HUES64 (cell line): ENCODE measurements at regions not wholly inside any gene's neighbourhood (a gene's known extent, or its start where the extent isn't known, plus 50 kb on each side); places are given as distances from the start of the nearest gene placed in this dataset.

Source experiments
- H3K27ac ChIP-seq: 2 replicates; pipeline ENCODE4 v1.7.0; 2013; ENCODE audit warnings: low read depth, low read length, inconsistent platforms
- H3K27me3 ChIP-seq: 2 replicates; pipeline ENCODE4 v1.6.1; 2013; ENCODE audit warnings: mild to moderate bottlenecking, low read length; ENCODE audit not compliant: insufficient read depth
- H3K36me3 ChIP-seq: 2 replicates; pipeline ENCODE4 v1.6.1; 2013; ENCODE audit warnings: mild to moderate bottlenecking, low read length; ENCODE audit not compliant: insufficient read depth
- H3K4me1 ChIP-seq: 2 replicates; pipeline ENCODE4 v1.6.1; 2013; ENCODE audit warnings: mild to moderate bottlenecking, low read length, moderate library complexity; ENCODE audit not compliant: insufficient read depth
- H3K4me3 ChIP-seq: 2 replicates; pipeline ENCODE4 v1.5.1; 2013; ENCODE audit warnings: mild to moderate bottlenecking, low read length, moderate library complexity
- H3K9ac ChIP-seq: 2 replicates; pipeline ENCODE4 v1.6.1; 2013; ENCODE audit warnings: mild to moderate bottlenecking, low read depth, low read length
- H3K9me3 ChIP-seq: 2 replicates; pipeline ENCODE4 v1.6.1; 2013; ENCODE audit warnings: low read depth, low read length; ENCODE audit not compliant: insufficient read depth
- WGBS: fragments of 150-250, 120-280 bp; methylation state at CpG from one replicate; pipeline ENCODE4 v1.1.7; 2013; ENCODE audit warnings: missing lambda C conversion rate; 5-methylcytosine and 5-hydroxymethylcytosine counted together

GRCh38 chr3:19093084-19093483, 55.2 kb upstream of the KCNH8 start:
- no peaks in the 10 kb centered on the region for H3K36me3 ChIP-seq
- no peak overlapping the region for H3K4me3 ChIP-seq
- H3K9ac ChIP-seq = no peak overlapping the region
- WGBS = 96% methylated on average over 4 of the region's 4 CpGs
- H3K27ac ChIP-seq = no peak overlapping the region
- H3K9me3 ChIP-seq = no peaks in the 10 kb centered on the region
- no peaks in the 10 kb centered on the region for H3K4me1 ChIP-seq
- H3K27me3 ChIP-seq = no peaks in the 10 kb centered on the region

- no peaks in the 10 kb centered on the region for H3K36me3 ChIP-seq
- no peak overlapping the region for H3K4me3 ChIP-seq
- H3K9ac ChIP-seq = no peak overlapping the region
- H3K4me1 ChIP-seq = peaks cover 29% of the 10 kb centered on the region
- no peaks in the 10 kb centered on the region for H3K27me3 ChIP-seq
- H3K27ac ChIP-seq = no peak overlapping the region
- H3K9me3 ChIP-seq = no peaks in the 10 kb centered on the region
- 60% methylated on average over 1 of the region's 2 CpGs for WGBS
Measured at GRCh38 chr3:19077388-19077787, 70.9 kb upstream of the KCNH8 start.

DNA sequence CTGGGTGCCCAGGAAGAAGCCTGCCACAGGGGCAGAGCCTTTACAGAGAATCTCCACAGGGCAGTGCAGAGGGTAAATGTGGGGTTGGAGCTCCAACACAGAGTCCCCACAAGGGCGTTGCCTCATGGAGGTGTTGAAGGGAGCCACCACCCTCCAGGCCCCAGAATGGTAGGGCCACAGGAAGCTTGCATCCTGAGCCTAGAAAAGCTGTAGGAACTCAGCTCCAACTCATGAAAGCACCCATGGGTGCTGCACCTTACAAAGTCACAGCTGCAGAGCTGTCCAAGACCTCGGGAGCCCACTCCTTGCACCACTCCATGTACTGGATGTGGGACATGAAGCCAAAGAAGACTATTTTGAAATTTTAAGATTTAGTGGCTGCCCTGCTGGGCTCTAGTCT, 73.3 kb upstream of the KCNH8 start:
- H3K9ac ChIP-seq = no peak overlapping the region
- H3K36me3 ChIP-seq = no peaks in the 10 kb centered on the region
- 93% methylated on average over 2 of the region's 2 CpGs for WGBS
- peak overlapping the region; percentile 86 for H3K27ac ChIP-seq
- no peak overlapping the region for H3K4me3 ChIP-seq
- peaks cover 29% of the 10 kb centered on the region for H3K4me1 ChIP-seq
- H3K27me3 ChIP-seq = no peaks in the 10 kb centered on the region
- H3K9me3 ChIP-seq = peaks cover 2% of the 10 kb centered on the region; the same call in 1 of the 2 replicates

- Histone ChIP-seq H3K4me3 (peak overlapping the region; percentile 5; the same call in 1 of the 2 replicates), H3K27me3 (no peaks in the 10 kb centered on the region), H3K27ac (peak overlapping the region; percentile 86), H3K9ac (peak overlapping the region; percentile 23; the same call in 1 of the 2 replicates), H3K36me3 (no peaks in the 10 kb centered on the region), H3K9me3 (peaks cover 5% of the 10 kb centered on the region), H3K4me1 (peaks cover 29% of the 10 kb centered on the region)
- 30% methylated on average over 2 of the region's 2 CpGs for WGBS
Measured at GRCh38 chr3:19074257-19074900, 73.9 kb upstream of the KCNH8 start.

DNA sequence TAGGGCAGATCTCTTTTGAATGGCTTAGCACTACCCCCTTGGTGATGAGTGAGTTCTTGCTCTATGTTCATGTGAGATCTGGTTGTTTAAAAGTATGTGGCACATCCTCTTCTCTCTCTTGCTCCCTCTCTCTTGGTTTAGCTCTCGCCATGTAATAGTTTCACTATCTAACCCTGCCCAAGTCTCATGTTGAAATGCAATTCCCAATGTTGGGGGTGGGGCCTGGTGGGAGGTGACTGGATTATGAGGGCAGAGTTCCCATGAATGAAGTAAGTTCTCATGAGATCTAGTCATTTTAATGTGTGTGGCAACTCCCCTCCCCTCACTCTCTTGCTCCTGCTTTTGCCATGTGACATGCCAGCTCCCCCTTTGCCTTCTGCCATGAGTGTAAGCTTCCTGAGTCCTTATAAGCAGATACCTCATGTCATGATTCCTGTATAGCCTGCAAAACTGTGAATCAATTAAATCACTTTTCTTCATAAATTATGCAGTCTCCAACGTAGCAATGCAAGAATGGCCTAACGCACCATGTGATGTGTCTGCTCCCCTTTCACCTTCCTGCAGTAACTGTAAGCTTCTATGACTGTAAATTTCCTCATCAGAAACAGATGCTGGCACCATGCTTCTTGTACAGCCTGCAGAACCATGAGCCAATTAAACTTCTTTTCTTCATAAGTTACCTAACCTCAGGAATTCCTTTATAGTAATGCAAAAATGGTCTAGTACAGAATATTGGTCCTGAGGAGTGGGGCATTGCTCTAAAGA, 74.8 kb upstream of the KCNH8 start:
- H3K36me3 ChIP-seq = no peaks in the 10 kb centered on the region
- peak overlapping the region; percentile 46; the same call in 1 of the 2 replicates for H3K27ac ChIP-seq
- H3K4me1 ChIP-seq = peaks cover 29% of the 10 kb centered on the region
- H3K27me3 ChIP-seq = no peaks in the 10 kb centered on the region
- no peak overlapping the region for H3K4me3 ChIP-seq
- peaks cover 10% of the 10 kb centered on the region for H3K9me3 ChIP-seq
- WGBS = 68% methylated on average over 2 of the region's 3 CpGs
- H3K9ac ChIP-seq = no peak overlapping the region

DNA sequence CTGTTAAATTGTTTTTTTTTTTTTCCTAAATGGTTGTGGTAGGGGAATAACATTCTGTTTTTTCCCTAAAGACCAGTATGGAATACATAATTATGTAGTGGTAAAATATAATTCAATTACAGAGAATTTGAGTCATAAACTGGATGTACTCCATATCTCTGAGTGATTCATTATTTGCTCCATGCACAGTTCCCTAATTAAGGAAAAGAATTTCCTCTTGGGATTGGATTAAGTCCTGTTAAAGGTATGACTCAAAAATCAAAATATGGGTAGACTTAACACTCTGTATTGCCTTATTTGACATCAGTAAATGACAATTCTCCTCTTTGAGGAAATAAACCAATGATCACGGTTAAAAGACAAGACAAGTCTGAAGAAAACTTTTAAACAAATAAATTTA, 78.0 kb upstream of the KCNH8 start:
- Histone ChIP-seq H3K9me3 (peaks cover 10% of the 10 kb centered on the region), H3K9ac (no peak overlapping the region), H3K4me3 (no peak overlapping the region), H3K4me1 (peaks cover 21% of the 10 kb centered on the region), H3K27ac (no peak overlapping the region), H3K27me3 (no peaks in the 10 kb centered on the region), H3K36me3 (no peaks in the 10 kb centered on the region)
- no CpG with 5 or more reads among the region's 1 CpG for WGBS

GRCh38 chr3:19065027-19065426, 83.3 kb upstream of the KCNH8 start:
- no peaks in the 10 kb centered on the region for H3K27me3 ChIP-seq
- H3K27ac ChIP-seq = no peak overlapping the region
- no peak overlapping the region for H3K9ac ChIP-seq
- no peaks in the 10 kb centered on the region for H3K4me1 ChIP-seq
- H3K4me3 ChIP-seq = no peak overlapping the region
- H3K36me3 ChIP-seq = no peaks in the 10 kb centered on the region
- WGBS = no CpG with 5 or more reads among the region's 1 CpG
- peaks cover 8% of the 10 kb centered on the region for H3K9me3 ChIP-seq

DNA sequence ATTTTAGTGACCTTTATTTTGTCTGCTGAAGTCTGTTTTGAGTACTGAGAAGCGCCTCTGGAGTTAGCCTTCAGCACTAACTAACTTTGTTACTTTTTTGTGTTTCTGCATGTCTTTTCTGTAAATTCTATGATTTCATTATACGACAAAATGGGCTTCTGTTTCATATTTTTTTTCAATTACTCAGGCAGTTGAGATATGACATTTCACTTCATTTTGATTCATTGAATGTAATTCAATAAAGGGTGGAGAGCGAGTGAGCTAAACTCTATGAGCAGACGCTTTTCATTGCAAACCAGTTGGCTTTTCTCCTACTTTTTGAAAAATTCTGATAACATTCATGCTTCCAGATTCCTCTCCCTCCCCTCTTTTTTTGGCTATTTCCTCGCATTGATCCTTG, 84.4 kb upstream of the KCNH8 start:
- Histone ChIP-seq H3K27ac (no peak overlapping the region), H3K4me1 (no peaks in the 10 kb centered on the region), H3K36me3 (no peaks in the 10 kb centered on the region), H3K27me3 (no peaks in the 10 kb centered on the region), H3K4me3 (no peak overlapping the region), H3K9me3 (peaks cover under 1% of the 10 kb centered on the region; the same call in 1 of the 2 replicates), H3K9ac (no peak overlapping the region)
- WGBS = 93% methylated on average over 4 of the region's 5 CpGs

DNA sequence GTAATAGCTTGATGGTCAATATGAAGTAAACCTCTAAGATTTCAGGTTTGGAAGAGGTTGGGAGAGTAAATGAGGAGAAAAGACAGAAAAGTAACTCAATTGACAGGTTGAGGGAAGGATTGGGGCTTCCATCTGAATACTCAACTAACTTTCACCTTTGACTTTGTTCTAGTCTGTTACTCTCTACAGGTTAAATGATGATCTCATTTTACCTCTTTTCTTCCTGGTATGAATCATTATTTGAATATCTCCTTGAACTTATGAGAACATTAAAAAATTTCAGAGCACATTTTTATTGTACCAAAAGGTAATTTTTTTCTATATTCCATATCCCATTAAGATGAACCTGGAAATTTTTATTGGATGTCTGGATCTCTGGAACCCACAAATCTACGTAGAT, 87.9 kb upstream of the KCNH8 start:
- H3K36me3 ChIP-seq = no peaks in the 10 kb centered on the region
- H3K27me3 ChIP-seq = no peaks in the 10 kb centered on the region
- no peaks in the 10 kb centered on the region for H3K9me3 ChIP-seq
- no peak overlapping the region for H3K4me3 ChIP-seq
- no peak overlapping the region for H3K27ac ChIP-seq
- 82% methylated on average over 1 of the region's 1 CpG for WGBS
- no peak overlapping the region for H3K9ac ChIP-seq
- peaks cover 10% of the 10 kb centered on the region for H3K4me1 ChIP-seq

DNA sequence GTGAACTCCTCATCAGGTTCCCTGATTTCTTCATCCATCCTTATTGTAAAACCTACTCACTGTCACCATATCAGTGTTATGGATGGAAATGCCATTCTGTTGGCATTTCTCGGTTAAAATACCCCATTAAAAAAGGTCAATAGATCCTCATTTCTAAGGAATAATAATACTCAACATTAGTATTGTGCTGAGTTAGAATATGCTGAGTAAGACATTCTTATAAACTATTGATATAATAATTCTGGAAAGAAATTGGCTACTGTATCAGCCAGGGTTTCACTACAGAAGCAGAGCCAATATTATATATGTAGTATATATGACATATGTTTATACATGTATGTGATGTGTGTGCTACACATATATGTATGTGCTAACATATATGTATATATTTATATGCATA, 95.4 kb upstream of the KCNH8 start:
- Histone ChIP-seq H3K27ac (no peak overlapping the region), H3K4me3 (no peak overlapping the region), H3K4me1 (peaks cover 8% of the 10 kb centered on the region), H3K36me3 (no peaks in the 10 kb centered on the region), H3K9me3 (no peaks in the 10 kb centered on the region), H3K9ac (no peak overlapping the region), H3K27me3 (no peaks in the 10 kb centered on the region)
- WGBS = no CpG with 5 or more reads among the region's 1 CpG

DNA sequence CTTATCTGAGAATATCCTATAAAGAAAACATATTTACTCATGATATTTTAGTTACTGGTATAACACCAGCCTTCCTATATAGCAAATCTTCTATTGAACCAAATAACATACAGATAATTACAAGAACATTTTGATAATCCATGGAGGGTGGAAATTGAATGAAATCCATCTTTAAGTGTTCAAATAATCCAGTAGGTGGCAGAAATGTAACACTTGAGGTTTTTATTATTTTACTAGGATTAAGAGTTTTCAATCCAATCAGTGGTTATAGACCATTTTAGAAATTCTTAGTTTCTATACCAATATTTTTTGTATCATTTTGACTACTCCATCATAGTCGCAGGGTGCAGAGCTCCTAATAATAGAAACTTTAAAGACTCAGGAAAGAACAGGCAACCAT, 101.9 kb upstream of the KCNH8 start:
- Histone ChIP-seq H3K36me3 (no peaks in the 10 kb centered on the region), H3K9ac (no peak overlapping the region), H3K4me1 (no peaks in the 10 kb centered on the region), H3K9me3 (no peaks in the 10 kb centered on the region), H3K4me3 (no peak overlapping the region), H3K27ac (no peak overlapping the region), H3K27me3 (no peaks in the 10 kb centered on the region)
- 91% methylated on average over 1 of the region's 1 CpG for WGBS
